HG02884 (cell line): ENCODE measurements at regions not wholly inside any gene's neighbourhood (a gene's known extent, or its start where the extent isn't known, plus 50 kb on each side); places are given as distances from the start of the nearest gene placed in this dataset.

ENCODE experiments used
- ATAC-seq: cut with Tn5 transposase; IDR thresholded peaks from one replicate; pipeline ENCODE4 v1.9.1; 2021; ENCODE audit warnings: mild to moderate bottlenecking, moderate library complexity; ENCODE audit not compliant: unreplicated experiment

- no peak for ATAC-seq
These were observed 109.2 kb upstream of the ADGRF1 start for GRCh38 chr6:47151232-47151898.

- no peak for ATAC-seq
These were observed 107.4 kb upstream of the ADGRF1 start for GRCh38 chr6:47149554-47149953.

- no peak for ATAC-seq
These were observed 106.9 kb upstream of the ADGRF1 start for GRCh38 chr6:47149066-47149465.

GRCh38 chr6:47147836-47148344, 105.8 kb upstream of the ADGRF1 start:
- ATAC-seq = no peak

- ATAC-seq = no peak
These were observed 105.1 kb upstream of the ADGRF1 start for GRCh38 chr6:47147175-47147727.

- ATAC-seq = no peak
These were observed 104.5 kb upstream of the ADGRF1 start for GRCh38 chr6:47146431-47147174.

- ATAC-seq = no peak
These were observed 103.1 kb upstream of the ADGRF1 start for GRCh38 chr6:47145212-47145611.

- no peak for ATAC-seq
These were observed 102.2 kb upstream of the ADGRF1 start for GRCh38 chr6:47144306-47144705.

- no peak for ATAC-seq
These were observed 99.8 kb upstream of the ADGRF1 start for GRCh38 chr6:47141963-47142362.

- no peak for ATAC-seq
These were observed 99.0 kb upstream of the ADGRF1 start for GRCh38 chr6:47141171-47141570.

- ATAC-seq = no peak
These were observed 95.9 kb upstream of the ADGRF1 start for GRCh38 chr6:47138046-47138445.

- no peak for ATAC-seq
These were observed 94.9 kb upstream of the ADGRF1 start for GRCh38 chr6:47137073-47137472.

GRCh38 chr6:47135772-47136171, 93.6 kb upstream of the ADGRF1 start:
- ATAC-seq = no peak

GRCh38 chr6:47134476-47135189, 92.5 kb upstream of the ADGRF1 start:
- ATAC-seq = no peak

GRCh38 chr6:47133230-47134000, 91.3 kb upstream of the ADGRF1 start:
- ATAC-seq = no peak

GRCh38 chr6:47132724-47133123, 90.6 kb upstream of the ADGRF1 start:
- no peak for ATAC-seq

GRCh38 chr6:47131773-47132172, 89.6 kb upstream of the ADGRF1 start:
- no peak for ATAC-seq

- ATAC-seq = no peak
These were observed 88.0 kb upstream of the ADGRF1 start for GRCh38 chr6:47130086-47130485.

- no peak for ATAC-seq
These were observed 87.0 kb upstream of the ADGRF1 start for GRCh38 chr6:47129129-47129528.

GRCh38 chr6:47126647-47127391, 84.7 kb upstream of the ADGRF1 start:
- no peak for ATAC-seq
